HG03571 (cell line): ENCODE measurements at regions not wholly inside any gene's neighbourhood (a gene's known extent, or its start where the extent isn't known, plus 50 kb on each side); places are given as distances from the start of the nearest gene placed in this dataset.

Experiments used
- ATAC-seq: cut with Tn5 transposase; IDR thresholded peaks from one replicate; pipeline ENCODE4 v1.9.1; 2021; ENCODE audit not compliant: unreplicated experiment

GRCh38 chr5:173796721-173797495, 91.2 kb upstream of the CPEB4 start:
- no peak for ATAC-seq

- no peak for ATAC-seq
These were observed 89.9 kb upstream of the CPEB4 start for GRCh38 chr5:173798127-173798810.

GRCh38 chr5:173800340-173800739, 87.8 kb upstream of the CPEB4 start:
- ATAC-seq = no peak

GRCh38 chr5:173801006-173801405, 87.1 kb upstream of the CPEB4 start:
- no peak for ATAC-seq

- no peak for ATAC-seq
These were observed 85.4 kb upstream of the CPEB4 start for GRCh38 chr5:173802670-173803165.

GRCh38 chr5:173804579-173804978, 83.6 kb upstream of the CPEB4 start:
- no peak for ATAC-seq

- ATAC-seq = no peak
These were observed 81.7 kb upstream of the CPEB4 start for GRCh38 chr5:173806270-173807035.

- no peak for ATAC-seq
These were observed 80.9 kb upstream of the CPEB4 start for GRCh38 chr5:173807181-173807655.

GRCh38 chr5:173808079-173808808, 79.9 kb upstream of the CPEB4 start:
- no peak for ATAC-seq

GRCh38 chr5:173809014-173809413, 79.1 kb upstream of the CPEB4 start:
- no peak for ATAC-seq

GRCh38 chr5:173812811-173813550, 75.2 kb upstream of the CPEB4 start:
- ATAC-seq = no peak

GRCh38 chr5:173814053-173814452, 74.1 kb upstream of the CPEB4 start:
- no peak for ATAC-seq

GRCh38 chr5:173815571-173815970, 72.6 kb upstream of the CPEB4 start:
- no peak for ATAC-seq

- no peak for ATAC-seq
These were observed 71.4 kb upstream of the CPEB4 start for GRCh38 chr5:173816728-173817127.

GRCh38 chr5:173817561-173817960, 70.6 kb upstream of the CPEB4 start:
- no peak for ATAC-seq

GRCh38 chr5:173819521-173819920, 68.6 kb upstream of the CPEB4 start:
- ATAC-seq = no peak

- ATAC-seq = no peak
These were observed 64.9 kb upstream of the CPEB4 start for GRCh38 chr5:173823274-173823644.

- no peak for ATAC-seq
These were observed 64.2 kb upstream of the CPEB4 start for GRCh38 chr5:173823721-173824567.

GRCh38 chr5:173825215-173825865, 62.8 kb upstream of the CPEB4 start:
- ATAC-seq = no peak
